ENCODE measurements at regions not wholly inside any gene's neighbourhood (a gene's known extent, or its start where the extent isn't known, plus 50 kb on each side); places are given as distances from the start of the nearest gene placed in this dataset.
"Not testable (repeated sequence)": the region's sequence is repeated elsewhere in the genome, so short reads cannot be mapped to it uniquely, and the experiment has no call there.

DNA sequence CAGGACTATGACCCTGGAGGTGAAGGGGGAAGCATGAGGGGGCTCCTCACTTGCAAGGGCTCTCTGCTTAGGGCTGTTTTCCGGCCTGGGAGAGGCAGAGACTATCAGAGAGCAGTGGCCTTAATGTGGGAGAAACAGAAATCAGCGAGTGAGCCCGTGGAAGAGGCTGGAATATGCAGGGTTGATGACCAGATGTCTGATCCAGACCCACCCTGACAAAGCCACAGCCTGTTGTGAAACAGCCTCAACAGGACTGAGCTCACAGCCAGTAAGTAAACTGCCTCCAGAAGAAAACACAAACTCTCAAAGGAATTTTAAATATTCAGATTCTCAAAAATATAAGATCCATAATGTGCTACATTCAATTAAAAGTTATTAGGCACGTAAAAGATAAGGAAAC lies 213.7 kb downstream of the ATP6V0E2 start:
- TF ChIP-seq, protein P1, sequence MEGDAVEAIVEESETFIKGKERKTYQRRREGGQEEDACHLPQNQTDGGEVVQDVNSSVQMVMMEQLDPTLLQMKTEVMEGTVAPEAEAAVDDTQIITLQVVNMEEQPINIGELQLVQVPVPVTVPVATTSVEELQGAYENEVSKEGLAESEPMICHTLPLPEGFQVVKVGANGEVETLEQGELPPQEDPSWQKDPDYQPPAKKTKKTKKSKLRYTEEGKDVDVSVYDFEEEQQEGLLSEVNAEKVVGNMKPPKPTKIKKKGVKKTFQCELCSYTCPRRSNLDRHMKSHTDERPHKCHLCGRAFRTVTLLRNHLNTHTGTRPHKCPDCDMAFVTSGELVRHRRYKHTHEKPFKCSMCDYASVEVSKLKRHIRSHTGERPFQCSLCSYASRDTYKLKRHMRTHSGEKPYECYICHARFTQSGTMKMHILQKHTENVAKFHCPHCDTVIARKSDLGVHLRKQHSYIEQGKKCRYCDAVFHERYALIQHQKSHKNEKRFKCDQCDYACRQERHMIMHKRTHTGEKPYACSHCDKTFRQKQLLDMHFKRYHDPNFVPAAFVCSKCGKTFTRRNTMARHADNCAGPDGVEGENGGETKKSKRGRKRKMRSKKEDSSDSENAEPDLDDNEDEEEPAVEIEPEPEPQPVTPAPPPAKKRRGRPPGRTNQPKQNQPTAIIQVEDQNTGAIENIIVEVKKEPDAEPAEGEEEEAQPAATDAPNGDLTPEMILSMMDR (IDR thresholded peaks at IDR 0.05 in 2 of 3, conservative IDR thresholded peaks at IDR 0.05 in 1 of 3; ENCODE audit: control insufficient read depth in 2 of 3, extremely low read depth in 1 of 3, insufficient read depth in 1 of 3, low read depth in 3 of 3, low read length in 3 of 3): not testable (repeated sequence)
- TF ChIP-seq, protein P2, sequence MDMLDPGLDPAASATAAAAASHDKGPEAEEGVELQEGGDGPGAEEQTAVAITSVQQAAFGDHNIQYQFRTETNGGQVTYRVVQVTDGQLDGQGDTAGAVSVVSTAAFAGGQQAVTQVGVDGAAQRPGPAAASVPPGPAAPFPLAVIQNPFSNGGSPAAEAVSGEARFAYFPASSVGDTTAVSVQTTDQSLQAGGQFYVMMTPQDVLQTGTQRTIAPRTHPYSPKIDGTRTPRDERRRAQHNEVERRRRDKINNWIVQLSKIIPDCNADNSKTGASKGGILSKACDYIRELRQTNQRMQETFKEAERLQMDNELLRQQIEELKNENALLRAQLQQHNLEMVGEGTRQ (IDR thresholded peaks at IDR 0.05; ENCODE audit: borderline replicate concordance, low read depth, low read length): not testable (repeated sequence)
- TF ChIP-seq ZNF217 (IDR thresholded peaks at IDR 0.05); RAD21 (IDR thresholded peaks at IDR 0.05; ENCODE audit: insufficient read depth, low read depth, low read length); POU2F2 (IDR thresholded peaks at IDR 0.05; ENCODE audit: borderline replicate concordance, low read depth, low read length); SMAD1 (IDR thresholded peaks at IDR 0.05; ENCODE audit: low read depth, partially characterized antibody); EGR1 (IDR thresholded peaks at IDR 0.05; ENCODE audit: borderline replicate concordance in 1 of 2, low read depth in 2 of 2, low read length in 2 of 2); EP300 (IDR thresholded peaks at IDR 0.05; ENCODE audit: borderline replicate concordance in 1 of 2, control insufficient read depth in 1 of 2, low read depth in 2 of 2, low read length in 2 of 2); CHD1 (IDR thresholded peaks at IDR 0.05; ENCODE audit: low read depth, low read length): not testable (repeated sequence)
- TF ChIP-seq, protein P3, sequence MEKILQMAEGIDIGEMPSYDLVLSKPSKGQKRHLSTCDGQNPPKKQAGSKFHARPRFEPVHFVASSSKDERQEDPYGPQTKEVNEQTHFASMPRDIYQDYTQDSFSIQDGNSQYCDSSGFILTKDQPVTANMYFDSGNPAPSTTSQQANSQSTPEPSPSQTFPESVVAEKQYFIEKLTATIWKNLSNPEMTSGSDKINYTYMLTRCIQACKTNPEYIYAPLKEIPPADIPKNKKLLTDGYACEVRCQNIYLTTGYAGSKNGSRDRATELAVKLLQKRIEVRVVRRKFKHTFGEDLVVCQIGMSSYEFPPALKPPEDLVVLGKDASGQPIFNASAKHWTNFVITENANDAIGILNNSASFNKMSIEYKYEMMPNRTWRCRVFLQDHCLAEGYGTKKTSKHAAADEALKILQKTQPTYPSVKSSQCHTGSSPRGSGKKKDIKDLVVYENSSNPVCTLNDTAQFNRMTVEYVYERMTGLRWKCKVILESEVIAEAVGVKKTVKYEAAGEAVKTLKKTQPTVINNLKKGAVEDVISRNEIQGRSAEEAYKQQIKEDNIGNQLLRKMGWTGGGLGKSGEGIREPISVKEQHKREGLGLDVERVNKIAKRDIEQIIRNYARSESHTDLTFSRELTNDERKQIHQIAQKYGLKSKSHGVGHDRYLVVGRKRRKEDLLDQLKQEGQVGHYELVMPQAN (conservative IDR thresholded peaks at IDR 0.05): not testable (repeated sequence)
- TF ChIP-seq, protein P4, sequence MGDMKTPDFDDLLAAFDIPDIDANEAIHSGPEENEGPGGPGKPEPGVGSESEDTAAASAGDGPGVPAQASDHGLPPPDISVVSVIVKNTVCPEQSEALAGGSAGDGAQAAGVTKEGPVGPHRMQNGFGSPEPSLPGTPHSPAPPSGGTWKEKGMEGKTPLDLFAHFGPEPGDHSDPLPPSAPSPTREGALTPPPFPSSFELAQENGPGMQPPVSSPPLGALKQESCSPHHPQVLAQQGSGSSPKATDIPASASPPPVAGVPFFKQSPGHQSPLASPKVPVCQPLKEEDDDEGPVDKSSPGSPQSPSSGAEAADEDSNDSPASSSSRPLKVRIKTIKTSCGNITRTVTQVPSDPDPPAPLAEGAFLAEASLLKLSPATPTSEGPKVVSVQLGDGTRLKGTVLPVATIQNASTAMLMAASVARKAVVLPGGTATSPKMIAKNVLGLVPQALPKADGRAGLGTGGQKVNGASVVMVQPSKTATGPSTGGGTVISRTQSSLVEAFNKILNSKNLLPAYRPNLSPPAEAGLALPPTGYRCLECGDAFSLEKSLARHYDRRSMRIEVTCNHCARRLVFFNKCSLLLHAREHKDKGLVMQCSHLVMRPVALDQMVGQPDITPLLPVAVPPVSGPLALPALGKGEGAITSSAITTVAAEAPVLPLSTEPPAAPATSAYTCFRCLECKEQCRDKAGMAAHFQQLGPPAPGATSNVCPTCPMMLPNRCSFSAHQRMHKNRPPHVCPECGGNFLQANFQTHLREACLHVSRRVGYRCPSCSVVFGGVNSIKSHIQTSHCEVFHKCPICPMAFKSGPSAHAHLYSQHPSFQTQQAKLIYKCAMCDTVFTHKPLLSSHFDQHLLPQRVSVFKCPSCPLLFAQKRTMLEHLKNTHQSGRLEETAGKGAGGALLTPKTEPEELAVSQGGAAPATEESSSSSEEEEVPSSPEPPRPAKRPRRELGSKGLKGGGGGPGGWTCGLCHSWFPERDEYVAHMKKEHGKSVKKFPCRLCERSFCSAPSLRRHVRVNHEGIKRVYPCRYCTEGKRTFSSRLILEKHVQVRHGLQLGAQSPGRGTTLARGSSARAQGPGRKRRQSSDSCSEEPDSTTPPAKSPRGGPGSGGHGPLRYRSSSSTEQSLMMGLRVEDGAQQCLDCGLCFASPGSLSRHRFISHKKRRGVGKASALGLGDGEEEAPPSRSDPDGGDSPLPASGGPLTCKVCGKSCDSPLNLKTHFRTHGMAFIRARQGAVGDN (IDR thresholded peaks at IDR 0.05): not testable (repeated sequence)
